Umbilical cord (tissue), 1 donor: ENCODE measurements at regions not wholly inside any gene's neighbourhood (a gene's known extent, or its start where the extent isn't known, plus 50 kb on each side); places are given as distances from the start of the nearest gene placed in this dataset.
A peak's percentile ranks its signal among the peaks of the same experiment; 100 is the strongest.
"Not testable (repeated sequence)": the region's sequence is repeated elsewhere in the genome, so short reads cannot be mapped to it uniquely, and the experiment has no call there.

ENCODE experiments used
- DNase-seq: peaks from one replicate; pipeline ENCODE4 v3.0.0-alpha.2; 2015; ENCODE audit warnings: low spot score

DNA sequence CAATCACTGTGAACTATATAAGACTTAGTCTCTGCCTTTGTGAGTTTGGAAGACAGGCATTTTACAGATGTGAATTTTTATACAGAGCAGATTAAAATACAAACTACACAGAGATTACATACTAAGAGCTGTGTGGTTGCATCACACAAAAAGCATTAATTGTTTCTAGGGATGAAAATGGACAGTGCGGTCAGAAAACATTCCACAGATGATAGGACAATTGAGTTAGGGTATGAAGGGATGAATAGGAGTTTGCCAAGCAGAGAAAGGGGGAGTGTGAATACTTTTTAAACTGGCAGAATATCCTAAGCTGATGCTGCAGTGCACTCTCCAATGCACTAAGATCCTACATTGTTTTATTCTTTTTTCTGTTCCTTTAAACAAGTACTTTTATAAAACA, 345.8 kb downstream of the VRK1 start:
- DNase-seq, result no peak

GRCh38 chr14:97143456-97143855, 346.3 kb downstream of the VRK1 start:
- DNase-seq, result no peak

DNA sequence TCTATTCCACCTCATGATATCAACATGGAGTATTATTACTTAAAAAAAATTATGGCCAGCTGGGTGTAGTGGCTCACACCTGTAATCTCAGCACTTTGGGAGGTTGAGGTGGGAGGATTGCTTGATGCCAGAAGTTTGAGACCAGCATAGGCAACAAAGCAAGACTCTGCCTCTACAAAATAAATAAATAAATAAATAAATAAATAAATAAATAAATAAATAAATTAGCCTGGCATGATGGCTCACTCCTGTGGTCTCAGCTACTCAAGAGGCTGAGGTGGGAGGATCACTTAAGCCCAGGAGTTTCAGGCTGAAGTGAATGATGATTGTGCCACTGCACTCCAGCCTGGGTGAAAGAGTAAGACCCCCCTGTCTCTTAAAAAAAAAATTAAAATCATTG, 350.8 kb downstream of the VRK1 start:
- DNase-seq, result not testable (repeated sequence)

DNA sequence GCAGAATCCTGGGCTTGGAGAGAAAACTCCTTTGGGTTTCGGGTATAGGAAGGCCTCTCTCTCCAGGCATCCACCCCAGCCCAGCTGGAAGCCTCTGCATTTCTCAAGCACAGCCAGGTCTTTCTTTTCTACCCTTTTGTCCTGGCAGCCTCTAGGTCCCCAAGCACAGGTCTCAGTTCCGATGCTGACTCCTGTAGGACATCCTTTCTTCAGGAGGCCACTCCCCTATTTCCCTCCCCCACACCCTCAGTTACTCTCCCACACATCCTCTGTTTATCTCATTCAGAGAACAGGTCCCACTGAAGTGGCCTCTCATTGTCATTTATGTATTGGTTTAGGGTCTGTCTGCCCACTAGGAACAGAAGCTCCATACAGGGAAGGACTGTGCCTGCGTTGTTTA, 352.6 kb downstream of the VRK1 start:
- DNase-seq, result no peak

GRCh38 chr14:97153527-97153926, 356.3 kb downstream of the VRK1 start:
- DNase-seq, result no peak

DNA sequence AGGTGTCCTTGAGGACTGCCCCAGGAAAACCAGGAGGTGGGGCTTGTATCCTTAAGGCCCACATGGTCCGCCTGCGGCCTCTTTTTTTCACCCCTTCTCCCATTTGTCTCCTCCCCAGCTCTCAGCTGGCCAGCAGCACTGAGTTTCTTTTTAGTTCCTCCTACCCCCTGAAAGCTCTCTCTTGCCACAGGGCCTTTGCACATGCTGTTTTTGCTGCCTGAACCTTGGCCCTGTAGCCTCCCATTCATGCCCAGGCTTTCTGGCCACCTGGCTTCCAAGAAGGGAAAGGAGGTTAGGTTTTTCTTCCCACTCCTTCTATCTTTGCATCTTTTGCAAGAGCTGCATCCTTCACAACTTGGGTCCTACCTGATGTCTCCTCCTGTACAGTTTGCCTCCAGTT, 358.1 kb downstream of the VRK1 start:
- no peak for DNase-seq

GRCh38 chr14:97155814-97156213, 358.6 kb downstream of the VRK1 start:
- DNase-seq, result no peak

DNA sequence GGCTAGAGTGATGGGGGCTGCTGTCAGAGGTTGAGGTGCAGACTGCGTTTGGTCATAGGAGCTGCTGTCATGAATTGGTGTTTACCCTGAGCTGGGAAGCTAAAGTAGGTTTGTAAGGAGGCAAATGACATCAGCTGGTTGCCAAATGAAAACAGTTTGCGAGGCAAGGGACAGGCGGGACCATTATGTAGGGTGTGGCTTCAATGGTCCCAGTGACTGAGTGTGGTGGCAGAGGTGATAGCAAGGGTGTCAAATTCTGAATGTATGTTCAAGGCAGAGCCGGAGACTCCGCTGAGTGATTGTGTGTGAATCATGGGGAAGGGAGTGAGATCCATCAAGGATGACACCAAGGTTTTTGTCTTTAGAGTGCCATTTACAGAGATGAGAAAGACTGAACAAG, 359.5 kb downstream of the VRK1 start:
- DNase-seq, result no peak

- no peak for DNase-seq
Observed at GRCh38 chr14:97158102-97158501, 360.9 kb downstream of the VRK1 start.

DNA sequence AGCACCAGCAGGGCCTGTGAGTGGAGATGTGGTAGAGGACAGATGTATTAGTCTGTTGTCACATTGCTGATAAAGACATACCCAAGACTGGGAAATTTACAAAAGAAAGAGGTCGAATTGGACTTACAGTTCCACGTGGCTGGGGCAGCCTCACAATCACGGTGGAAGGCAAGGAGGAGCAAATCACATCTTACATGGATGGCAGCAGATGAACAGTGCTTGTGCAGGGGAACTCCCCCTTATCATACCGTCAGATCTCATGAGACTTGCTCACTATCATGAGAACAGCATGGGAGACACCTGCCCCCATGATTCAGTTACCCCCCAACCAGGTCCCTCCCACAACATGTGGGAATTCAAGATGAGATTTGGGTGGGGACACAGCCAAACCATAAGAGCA, 361.9 kb downstream of the VRK1 start:
- DNase-seq, result no peak

DNA sequence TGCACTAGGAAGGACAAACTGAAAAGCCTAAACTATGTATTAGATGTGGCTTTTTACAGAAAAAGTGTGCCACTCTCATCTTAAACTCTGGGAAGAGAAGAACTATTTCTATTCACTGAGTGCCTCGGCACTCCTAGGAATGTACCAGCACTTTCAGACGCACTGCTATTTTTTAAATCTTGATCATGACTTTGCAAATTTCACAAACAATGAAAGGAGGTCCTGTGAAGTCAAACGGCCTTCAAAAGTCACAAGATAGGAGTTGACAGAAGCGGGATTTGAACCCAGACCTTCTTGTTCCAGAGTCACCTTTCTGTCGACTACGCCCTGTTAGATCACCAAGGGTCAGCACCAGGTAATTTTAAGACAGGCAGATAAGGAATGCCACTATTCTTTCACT, 365.4 kb downstream of the VRK1 start:
- DNase-seq, result no peak

GRCh38 chr14:97164021-97164420, 366.8 kb downstream of the VRK1 start:
- DNase-seq, result no peak

GRCh38 chr14:97166497-97166896, 369.3 kb downstream of the VRK1 start:
- no peak for DNase-seq

DNA sequence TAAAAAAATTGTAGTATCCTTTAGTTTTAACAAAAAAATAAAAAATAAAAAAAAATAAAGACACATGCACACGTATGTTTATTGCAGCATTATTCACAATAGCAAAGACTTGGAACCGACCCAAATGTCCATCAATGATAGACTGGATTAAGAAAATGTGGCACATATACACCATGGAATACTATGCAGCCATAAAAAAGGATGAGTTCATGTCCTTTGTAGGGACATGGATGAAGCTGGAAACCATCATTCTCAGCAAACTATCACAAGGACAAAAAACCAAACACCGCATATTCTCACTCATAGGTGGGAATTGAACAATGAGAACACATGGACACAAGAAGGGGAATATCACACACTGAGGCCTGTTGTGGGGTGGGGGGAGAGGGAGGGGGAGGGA, 370.4 kb downstream of the VRK1 start:
- not testable (repeated sequence) for DNase-seq

DNA sequence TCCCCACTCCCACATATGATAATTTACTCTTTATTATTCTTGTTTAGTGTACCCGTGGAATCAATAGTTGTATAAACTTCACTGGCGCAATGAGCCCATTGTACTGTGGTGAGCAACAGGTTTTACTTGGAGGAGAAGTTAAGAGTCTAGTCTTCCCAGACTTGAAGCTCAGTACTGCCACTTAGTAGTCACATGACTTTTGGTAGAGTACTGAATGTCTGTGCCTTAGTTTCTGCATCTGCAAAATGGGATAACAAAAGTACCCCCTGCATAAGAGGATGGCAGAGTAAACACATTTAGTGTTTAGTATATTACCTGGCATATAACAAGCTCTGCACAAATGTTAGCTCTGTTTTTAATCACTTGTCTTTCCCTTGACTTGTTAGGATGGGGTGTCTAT, 375.5 kb downstream of the VRK1 start:
- DNase-seq, result no peak

DNA sequence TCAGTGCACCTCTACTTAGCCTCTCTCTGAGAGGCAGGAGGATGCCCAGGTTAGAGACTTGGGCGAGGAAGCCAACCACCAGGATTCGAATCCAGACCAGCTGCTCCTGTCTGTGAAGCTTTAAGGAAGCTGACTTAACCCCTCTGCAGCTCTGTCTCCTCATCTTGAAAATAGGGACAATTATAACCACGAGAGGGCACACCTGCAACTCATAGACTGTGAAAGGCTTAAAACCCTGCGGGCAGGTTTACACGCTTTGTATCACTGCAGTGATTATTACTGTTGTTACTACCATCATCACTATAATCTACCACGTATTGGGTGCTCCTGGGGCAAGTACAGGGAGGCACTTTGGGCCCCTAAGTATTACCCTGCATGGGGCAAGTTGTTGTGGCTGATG, 379.8 kb downstream of the VRK1 start:
- no peak for DNase-seq

DNA sequence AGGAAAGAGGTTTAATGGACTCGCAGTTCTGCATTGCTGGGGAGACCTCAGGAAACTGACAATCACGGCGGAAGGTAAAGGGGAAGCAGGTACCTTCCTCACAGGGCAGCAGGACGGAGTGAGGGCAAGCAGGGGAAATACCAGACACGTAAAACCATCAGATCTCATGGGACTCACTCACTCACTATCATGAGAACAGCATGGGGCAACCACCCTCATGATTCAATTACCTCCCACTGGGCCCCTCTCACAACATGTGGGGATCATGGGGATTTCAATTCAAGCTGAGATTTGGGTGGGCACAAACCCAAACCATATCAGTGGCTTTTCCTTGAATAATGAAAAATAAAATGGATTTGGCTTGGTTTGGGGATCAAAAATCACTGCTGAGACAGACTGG, 380.5 kb downstream of the VRK1 start:
- no peak for DNase-seq

- peak; percentile 6 for DNase-seq
Observed at GRCh38 chr14:97178781-97179180, 381.6 kb downstream of the VRK1 start.

DNA sequence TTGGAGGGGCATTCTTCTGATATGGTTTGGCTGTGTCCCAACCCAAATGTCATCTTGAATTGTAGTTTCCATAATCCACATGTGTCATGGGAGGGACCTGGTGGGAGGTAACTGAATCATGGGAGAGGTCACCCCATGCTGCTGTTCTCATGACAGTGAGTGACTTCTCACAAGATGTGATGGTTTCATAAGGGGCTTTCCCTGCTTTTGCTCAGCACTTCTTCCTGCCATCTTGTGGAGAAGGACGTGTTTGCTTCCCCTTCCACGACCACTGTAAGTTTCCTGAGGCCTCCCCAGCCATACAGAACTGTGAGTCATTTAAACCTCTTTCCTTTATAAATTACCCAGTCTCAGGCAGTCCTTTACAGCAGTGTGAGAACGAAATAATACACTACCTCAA, 382.4 kb downstream of the VRK1 start:
- no peak for DNase-seq

DNA sequence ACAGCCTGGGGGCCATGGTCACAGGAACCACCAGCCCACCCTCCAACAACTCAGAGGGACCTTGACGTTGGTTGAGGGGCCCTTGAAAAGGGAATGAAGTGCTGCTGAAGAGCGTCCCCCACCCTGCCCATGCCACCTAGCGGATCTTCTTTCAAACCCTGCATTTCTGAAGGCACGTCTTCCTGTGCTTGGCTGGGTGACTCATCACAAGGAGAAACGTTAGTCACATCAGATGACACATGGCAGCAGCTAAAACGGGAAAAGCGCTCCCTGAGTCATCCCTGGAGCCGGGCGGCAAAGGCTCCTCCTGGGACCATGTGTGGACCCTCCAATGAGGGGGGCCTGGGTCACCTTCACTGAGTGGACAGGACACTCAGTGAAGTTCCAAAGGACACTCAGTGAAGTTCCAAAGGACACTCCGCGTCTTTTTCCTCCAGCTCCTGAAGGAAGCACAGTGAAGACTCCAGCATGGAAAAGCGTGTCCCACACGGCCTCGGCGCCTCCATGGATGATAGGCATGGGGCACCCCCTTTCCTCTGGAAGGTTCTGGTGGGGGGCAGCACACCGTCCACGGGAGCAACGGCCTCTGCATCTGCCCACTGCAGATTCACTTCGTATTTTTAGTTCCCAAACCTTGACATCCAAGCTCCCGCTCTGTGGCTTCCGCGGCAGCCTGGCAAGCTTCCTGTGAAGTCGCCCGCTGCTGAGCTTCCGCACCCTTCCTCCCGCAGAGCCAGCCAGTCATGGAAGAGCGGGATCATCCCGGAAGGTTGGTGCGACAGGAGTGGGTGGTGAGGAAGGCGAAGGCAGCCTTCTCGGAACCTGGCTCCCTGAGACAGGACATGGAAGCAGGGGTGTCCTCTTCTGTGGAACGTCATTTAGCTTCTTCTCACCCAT, 383.4 kb downstream of the VRK1 start:
- no peak for DNase-seq

DNA sequence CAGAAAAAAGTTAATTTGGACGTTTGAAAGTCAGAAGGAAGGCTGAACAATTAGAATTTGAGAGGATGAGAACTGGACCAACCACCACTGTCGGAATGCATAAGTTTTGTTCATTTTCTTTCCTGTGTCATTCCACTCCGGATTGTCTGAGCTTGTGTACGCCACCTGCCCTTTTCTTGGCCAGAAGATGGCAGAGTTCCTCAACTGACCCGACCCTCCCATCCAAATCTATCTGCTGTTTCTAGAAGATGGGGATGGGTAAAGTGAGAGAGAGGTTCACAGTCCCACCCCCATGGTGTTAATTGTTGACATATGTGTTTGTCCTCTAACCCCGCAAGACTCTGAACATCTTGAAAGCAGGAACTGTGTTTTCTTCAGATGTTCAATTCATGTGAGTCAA, 388.0 kb downstream of the VRK1 start:
- DNase-seq, result no peak

- no peak for DNase-seq
Observed at GRCh38 chr14:97187916-97188315, 390.7 kb downstream of the VRK1 start.

DNA sequence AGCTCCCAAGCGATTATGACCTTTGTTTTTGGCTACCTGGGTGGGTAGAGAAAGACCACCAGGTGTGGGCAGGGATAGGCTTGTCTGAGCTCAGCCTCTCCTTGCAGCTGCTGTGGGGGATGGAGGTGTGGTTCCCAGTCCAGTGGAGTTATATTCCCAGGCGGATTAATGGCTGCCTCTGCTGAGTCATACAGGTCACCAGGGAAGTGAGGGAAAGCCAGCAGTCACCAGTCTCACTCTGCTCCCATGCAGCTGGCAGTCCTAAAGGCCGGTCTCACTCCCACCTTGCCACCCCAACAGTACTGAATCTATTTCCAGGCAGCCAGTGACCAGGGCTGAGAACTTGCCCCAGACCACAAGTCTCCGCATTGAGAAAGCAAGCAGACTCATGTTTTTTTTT, 399.2 kb downstream of the VRK1 start:
- DNase-seq, result no peak

- no peak for DNase-seq
Observed at GRCh38 chr14:97198813-97199212, 401.6 kb downstream of the VRK1 start.
